ENCODE measurements at regions not wholly inside any gene's neighbourhood (a gene's known extent, or its start where the extent isn't known, plus 50 kb on each side); places are given as distances from the start of the nearest gene placed in this dataset.

DNA sequence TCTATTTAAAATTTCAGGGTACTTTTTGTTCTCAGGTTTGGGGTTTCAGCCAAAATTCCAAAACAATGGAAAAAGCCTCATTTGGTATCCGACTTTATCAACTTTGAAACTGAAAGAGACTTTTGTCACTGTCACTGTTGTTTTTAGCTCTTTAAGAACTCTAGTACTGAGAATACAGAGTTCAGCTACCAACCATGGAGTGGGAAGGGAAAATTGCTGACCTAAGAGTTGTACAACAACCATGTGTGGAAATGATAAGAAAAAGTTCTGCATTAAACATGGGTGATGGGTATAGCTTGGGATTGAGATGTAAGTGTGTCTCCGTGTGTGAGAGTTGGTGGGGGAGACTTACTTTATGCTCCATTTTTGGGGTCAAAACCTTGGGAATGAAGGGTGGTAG, 206.6 kb upstream of the LRATD1 start:
- TF ChIP-seq POLR2A (IDR thresholded peaks at IDR 0.05): no peak
- TF ChIP-seq, protein P1, sequence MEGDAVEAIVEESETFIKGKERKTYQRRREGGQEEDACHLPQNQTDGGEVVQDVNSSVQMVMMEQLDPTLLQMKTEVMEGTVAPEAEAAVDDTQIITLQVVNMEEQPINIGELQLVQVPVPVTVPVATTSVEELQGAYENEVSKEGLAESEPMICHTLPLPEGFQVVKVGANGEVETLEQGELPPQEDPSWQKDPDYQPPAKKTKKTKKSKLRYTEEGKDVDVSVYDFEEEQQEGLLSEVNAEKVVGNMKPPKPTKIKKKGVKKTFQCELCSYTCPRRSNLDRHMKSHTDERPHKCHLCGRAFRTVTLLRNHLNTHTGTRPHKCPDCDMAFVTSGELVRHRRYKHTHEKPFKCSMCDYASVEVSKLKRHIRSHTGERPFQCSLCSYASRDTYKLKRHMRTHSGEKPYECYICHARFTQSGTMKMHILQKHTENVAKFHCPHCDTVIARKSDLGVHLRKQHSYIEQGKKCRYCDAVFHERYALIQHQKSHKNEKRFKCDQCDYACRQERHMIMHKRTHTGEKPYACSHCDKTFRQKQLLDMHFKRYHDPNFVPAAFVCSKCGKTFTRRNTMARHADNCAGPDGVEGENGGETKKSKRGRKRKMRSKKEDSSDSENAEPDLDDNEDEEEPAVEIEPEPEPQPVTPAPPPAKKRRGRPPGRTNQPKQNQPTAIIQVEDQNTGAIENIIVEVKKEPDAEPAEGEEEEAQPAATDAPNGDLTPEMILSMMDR (IDR thresholded peaks at IDR 0.05 in 4 of 5, conservative IDR thresholded peaks at IDR 0.05 in 1 of 5): no peak
- no peaks in the 10 kb centered on the region for H3K27me3 ChIP-seq
- ATAC-seq: no peak
- no peaks in the 10 kb centered on the region for H3K9me3 ChIP-seq
- no peak overlapping the region for H3K4me3 ChIP-seq
- no peak overlapping the region for H3K27ac ChIP-seq
- no peaks in the 10 kb centered on the region for H3K36me3 ChIP-seq
- no peak for DNase-seq
- no peaks in the 10 kb centered on the region for H3K4me1 ChIP-seq
- intact Hi-C loops (cut with DNase I; ENCODE audit: low total_unique reads) (no loop called here), in situ Hi-C loops (cut with MboI; ENCODE audit: low sequenced_read_pairs in 4 of 4) (no loop called here)

GRCh38 chr2:14428056-14428455, 204.5 kb upstream of the LRATD1 start:
- H3K27me3 ChIP-seq: no peaks in the 10 kb centered on the region
- no peak overlapping the region for H3K27ac ChIP-seq
- ATAC-seq (no peak), DNase-seq (no peak)
- H3K4me1 ChIP-seq: no peaks in the 10 kb centered on the region
- H3K36me3 ChIP-seq: no peaks in the 10 kb centered on the region
- TF ChIP-seq, protein P1 (IDR thresholded peaks at IDR 0.05 in 4 of 5, conservative IDR thresholded peaks at IDR 0.05 in 1 of 5): no peak
- no peak for TF ChIP-seq POLR2A (IDR thresholded peaks at IDR 0.05)
- intact Hi-C loops (cut with DNase I; ENCODE audit: low total_unique reads) (no loop called here), in situ Hi-C loops (cut with MboI; ENCODE audit: low sequenced_read_pairs in 4 of 4) (no loop called here)
- no peak overlapping the region for H3K4me3 ChIP-seq
- H3K9me3 ChIP-seq: no peaks in the 10 kb centered on the region

DNA sequence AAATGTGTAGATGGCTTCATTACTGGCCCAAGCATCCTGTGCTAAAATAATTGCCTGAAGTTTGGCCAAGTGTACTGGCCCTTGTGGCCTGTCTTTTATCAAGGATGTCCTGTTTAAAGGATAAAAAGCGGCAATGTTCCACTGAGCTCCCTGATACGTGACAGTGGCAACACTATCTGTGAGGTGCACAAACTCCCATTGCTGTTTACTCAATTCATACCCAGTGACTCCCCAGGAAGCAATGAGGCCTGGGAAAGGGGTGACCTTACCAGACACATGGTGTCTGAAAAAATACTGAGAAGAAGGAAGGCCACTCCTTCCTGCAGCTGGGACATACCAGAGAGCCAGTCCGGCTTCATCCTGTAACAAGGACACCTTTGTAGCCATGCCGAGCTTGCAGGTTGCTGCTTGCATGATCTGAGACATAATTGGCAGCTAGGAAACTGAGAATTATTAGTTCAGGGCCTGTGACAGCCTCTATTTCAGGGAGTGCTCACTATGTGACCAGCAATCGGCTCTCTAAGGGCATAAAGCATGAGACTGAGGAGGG, 198.5 kb upstream of the LRATD1 start:
- intact Hi-C loops (cut with DNase I; ENCODE audit: low total_unique reads) (no loop called here), in situ Hi-C loops (cut with MboI; ENCODE audit: low sequenced_read_pairs in 4 of 4) (no loop called here)
- no peaks in the 10 kb centered on the region for H3K36me3 ChIP-seq
- H3K9me3 ChIP-seq: no peaks in the 10 kb centered on the region
- ATAC-seq (no peak), DNase-seq (no peak)
- no peak overlapping the region for H3K27ac ChIP-seq
- TF ChIP-seq, protein P1 (IDR thresholded peaks at IDR 0.05 in 4 of 5, conservative IDR thresholded peaks at IDR 0.05 in 1 of 5): no peak
- TF ChIP-seq POLR2A (IDR thresholded peaks at IDR 0.05): no peak
- H3K4me1 ChIP-seq: no peaks in the 10 kb centered on the region
- no peaks in the 10 kb centered on the region for H3K27me3 ChIP-seq
- H3K4me3 ChIP-seq: no peak overlapping the region

DNA sequence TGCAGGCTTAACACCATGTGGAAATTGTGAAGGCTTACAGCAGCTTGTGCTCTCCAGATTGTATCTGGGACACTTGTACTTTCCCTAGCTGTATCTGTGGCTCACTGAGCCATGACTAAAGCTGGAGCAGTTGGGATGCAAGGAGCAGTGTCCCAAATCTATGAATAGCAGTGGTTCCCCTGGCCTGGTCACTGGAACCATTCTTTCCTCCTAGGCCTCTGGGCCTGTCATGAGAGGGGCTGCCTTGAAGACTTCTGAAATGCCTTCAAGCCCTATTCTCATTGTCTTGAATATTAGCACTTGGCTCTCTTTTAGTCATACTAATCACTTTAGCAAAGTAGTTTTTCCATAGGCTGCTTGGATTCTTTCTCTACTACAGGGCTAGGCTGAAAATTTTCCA, 186.8 kb upstream of the LRATD1 start:
- no peaks in the 10 kb centered on the region for H3K4me1 ChIP-seq
- ATAC-seq (no peak), DNase-seq (no peak)
- no peaks in the 10 kb centered on the region for H3K36me3 ChIP-seq
- no peak overlapping the region for H3K4me3 ChIP-seq
- in situ Hi-C loops (cut with MboI; ENCODE audit: low sequenced_read_pairs in 4 of 4): no loop called here
- H3K9me3 ChIP-seq: no peaks in the 10 kb centered on the region
- no peaks in the 10 kb centered on the region for H3K27me3 ChIP-seq
- H3K27ac ChIP-seq: no peak overlapping the region
- intact Hi-C loops (cut with DNase I; ENCODE audit: low total_unique reads): no loop called here
- TF ChIP-seq POLR2A (IDR thresholded peaks at IDR 0.05): no peak
- TF ChIP-seq, protein P1 (IDR thresholded peaks at IDR 0.05 in 4 of 5, conservative IDR thresholded peaks at IDR 0.05 in 1 of 5): no peak

- ATAC-seq (no peak), DNase-seq (no peak)
- no peaks in the 10 kb centered on the region for H3K9me3 ChIP-seq
- H3K4me3 ChIP-seq: no peak overlapping the region
- H3K27me3 ChIP-seq: no peaks in the 10 kb centered on the region
- intact Hi-C loops (cut with DNase I; ENCODE audit: low total_unique reads): no loop called here
- no peaks in the 10 kb centered on the region for H3K36me3 ChIP-seq
- TF ChIP-seq, protein P1 (IDR thresholded peaks at IDR 0.05 in 4 of 5, conservative IDR thresholded peaks at IDR 0.05 in 1 of 5): no peak
- no peak for TF ChIP-seq POLR2A (IDR thresholded peaks at IDR 0.05)
- in situ Hi-C loops (cut with MboI; ENCODE audit: low sequenced_read_pairs in 4 of 4): no loop called here
- no peak overlapping the region for H3K27ac ChIP-seq
- no peaks in the 10 kb centered on the region for H3K4me1 ChIP-seq
Observed at GRCh38 chr2:14448340-14448739, 184.2 kb upstream of the LRATD1 start.

Measured in gastrocnemius medialis (tissue), 4 donors.